CD4-positive, alpha-beta T cell treated with Interleukin-12 subunit alpha and Interleukin-12 subunit beta, for 1 hour (primary cell): ENCODE measurements at regions not wholly inside any gene's neighbourhood (a gene's known extent, or its start where the extent isn't known, plus 50 kb on each side); places are given as distances from the start of the nearest gene placed in this dataset.

Source experiments
- DNase-seq: peaks from one replicate; pipeline ENCODE4 v3.0.0-alpha.2; 2020

DNA sequence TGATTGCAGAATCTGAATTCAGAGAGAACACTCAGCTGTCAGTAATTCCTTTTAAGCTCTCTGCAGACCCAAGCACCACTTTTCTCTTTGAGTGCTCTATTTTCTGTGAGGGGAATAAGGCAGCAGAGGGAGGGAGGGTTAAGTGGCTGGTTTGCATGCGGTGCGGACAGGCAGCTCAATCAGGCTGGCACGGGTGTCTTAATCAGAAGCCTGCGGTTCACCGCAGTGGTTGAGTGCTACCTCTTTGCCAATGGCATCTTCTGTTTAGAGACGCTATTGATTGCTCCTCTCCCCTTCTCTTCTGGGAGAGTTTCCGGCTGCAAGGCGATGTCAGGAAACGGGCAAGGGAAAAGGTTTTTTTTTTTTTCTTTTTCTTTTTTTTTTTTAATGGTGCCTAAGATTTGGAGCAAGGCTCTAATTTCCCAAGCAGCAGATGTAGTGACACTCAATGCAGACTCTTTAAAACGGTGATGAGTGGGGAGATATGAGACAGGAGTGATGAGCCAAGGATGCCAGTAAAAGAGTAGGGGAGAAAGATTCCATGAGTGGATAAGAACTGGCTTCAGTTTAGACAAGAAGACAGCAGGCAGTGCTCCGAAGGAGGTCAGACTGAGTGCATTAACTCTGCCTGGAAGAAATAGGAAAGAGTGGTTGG is 533.7 kb upstream of the SEL1L start:
- no peak for DNase-seq

DNA sequence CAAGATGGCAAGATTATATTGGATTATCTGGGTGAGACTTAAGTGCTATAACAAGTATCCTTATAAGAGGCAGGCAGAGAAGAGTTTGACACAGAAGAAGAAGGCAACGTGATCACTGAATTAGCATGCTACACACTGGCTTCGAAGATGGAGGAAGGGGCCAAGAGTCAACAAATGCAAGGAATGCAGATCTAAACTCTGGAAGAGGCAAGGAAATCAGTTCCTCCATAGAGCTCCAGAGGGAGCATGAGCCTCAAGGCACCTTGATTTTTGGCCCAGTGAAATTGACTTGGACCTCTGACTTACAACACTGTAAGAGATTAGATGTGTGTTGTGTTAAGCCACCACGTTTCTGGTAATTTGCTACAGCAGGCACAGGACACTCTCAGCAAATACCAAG is 536.4 kb upstream of the SEL1L start:
- no peak for DNase-seq

GRCh38 chr14:82070753-82071152 is 537.1 kb upstream of the SEL1L start:
- no peak for DNase-seq

DNA sequence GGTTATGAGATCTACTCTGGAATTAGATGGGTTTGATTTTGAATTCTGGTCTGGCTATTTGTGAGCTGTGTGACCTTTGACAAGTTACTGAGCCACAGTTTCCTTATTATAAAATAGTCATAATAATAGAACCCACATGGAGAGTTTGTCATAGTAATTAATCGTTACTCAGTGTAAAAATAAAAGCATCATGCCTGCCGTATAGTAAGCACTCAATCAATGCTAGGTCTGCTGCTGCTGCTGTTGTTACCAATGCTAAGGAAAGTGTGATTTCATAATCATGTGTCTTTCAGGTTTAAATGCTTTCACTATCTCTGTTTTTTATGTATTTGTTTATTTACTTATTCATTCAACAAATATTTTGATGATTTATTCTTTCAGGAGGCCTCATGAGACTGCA is 539.9 kb upstream of the SEL1L start:
- no peak for DNase-seq

GRCh38 chr14:82075566-82075965 is 541.9 kb upstream of the SEL1L start:
- DNase-seq = no peak

GRCh38 chr14:82079553-82079952 is 545.9 kb upstream of the SEL1L start:
- no peak for DNase-seq

DNA sequence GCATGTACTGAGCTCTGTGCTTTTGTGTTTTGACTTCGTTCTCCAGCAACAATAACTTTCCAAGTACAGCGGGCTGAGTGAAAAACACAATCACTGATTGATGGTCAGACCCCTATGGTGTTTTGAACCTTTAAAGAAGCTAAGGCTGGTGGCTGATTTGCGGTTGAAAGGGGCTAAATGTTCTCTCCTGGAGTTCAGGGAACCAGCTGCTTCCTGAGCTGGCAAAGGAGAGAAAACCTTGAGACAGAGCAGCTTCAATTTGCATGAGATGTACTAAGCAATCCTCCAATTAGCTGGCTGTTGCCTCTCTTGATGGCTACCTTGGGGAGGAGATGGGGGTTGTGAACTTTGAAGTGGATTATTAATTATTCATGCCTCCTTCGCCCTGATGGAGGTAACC is 546.7 kb upstream of the SEL1L start:
- DNase-seq = no peak

GRCh38 chr14:82084813-82085212 is 551.2 kb upstream of the SEL1L start:
- DNase-seq = no peak

- DNase-seq = no peak
Observed at GRCh38 chr14:82091097-82091496, 557.4 kb upstream of the SEL1L start.

DNA sequence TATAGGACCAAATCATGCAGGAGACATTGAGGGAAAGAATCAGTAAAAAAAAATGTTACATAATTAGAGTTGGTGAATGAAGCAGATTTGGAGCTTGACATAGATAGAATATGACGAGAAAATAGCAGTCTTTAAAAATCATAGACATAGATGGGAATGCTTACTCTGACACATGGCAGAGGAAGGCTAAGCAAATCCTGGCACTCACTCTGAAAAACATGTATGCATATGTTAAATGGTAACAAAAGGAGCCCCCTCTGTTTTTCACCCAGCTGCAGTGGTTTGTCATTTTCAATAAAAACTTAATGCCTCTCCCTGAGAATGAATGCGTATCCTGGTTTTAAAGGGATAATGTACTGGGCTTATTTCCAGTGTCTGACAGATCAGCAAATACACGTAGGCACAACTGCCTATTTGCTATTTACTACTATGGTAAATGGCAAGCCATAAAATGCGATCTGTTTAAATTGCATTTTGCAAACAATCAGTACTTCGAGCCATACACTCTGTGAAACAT is 561.2 kb upstream of the SEL1L start:
- no peak for DNase-seq

GRCh38 chr14:82104013-82104412 is 570.4 kb upstream of the SEL1L start:
- DNase-seq = no peak

DNA sequence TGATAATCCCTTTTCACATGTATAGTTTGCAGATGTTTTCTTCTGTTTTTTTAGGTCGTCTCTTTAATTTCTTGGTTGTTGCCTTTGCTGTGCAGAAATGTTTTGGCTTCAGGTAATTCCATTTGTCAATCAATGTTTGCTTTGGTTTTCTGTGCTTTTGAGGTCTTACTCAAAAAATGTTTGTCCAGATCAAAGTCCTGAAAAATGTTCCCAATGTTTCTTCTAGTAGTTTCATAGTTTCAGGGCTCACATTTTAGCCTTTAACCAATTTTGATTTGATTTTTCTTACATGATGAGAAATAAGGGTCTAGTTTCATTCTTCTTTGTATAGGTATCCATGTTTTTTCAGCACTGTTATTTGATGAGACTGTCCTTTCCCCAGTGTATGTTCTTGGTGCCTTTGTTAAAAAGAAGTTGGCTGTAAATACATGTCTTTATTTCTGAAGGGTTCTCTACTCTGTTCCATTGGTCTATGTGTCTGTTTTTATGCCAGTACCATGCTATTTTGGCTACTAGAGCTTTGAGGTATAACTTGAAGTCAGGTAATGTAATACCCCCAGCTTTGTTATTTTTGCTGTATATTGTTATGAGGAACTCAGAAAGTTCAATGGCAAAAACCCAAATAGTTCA is 578.7 kb upstream of the SEL1L start:
- no peak for DNase-seq

DNA sequence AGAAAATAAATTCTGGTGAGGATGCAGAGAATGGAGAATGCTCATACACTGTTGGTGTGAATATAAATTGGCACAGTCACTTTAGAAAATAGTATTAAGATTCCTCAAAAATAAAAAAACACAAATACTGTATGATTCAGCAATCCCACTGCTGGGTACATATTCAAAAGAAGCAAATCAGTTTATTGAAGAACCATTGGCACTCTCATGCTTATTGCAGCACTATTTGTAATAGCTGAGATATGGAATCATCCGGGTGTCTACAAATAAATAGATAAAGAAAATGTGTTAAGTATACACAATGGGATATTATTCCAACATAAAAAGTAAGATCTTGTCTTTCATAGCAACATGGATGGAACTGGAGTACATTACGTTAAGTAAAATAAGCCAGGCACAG is 579.4 kb upstream of the SEL1L start:
- DNase-seq = no peak

GRCh38 chr14:82113710-82114109 is 580.1 kb upstream of the SEL1L start:
- no peak for DNase-seq

GRCh38 chr14:82116721-82117120 is 583.1 kb upstream of the SEL1L start:
- no peak for DNase-seq

DNA sequence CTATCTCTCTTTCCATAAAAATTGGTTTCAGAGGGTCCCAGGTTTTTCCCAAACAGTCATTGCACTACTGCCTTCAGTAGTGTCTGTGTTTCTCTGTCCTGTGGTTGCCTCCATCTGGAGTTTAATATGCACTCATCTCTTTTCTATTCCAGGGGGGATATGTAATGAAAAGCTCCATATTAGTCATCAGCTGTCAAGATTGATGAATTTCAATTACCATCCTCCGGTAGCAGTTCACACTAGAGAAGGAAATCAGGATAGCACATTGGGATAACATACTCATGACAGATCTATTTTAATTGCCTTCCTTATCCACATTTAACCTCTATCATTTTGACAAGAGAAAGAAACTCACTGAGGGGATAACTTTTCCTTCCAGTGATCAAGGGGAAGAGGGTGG is 589.0 kb upstream of the SEL1L start:
- no peak for DNase-seq

GRCh38 chr14:82124511-82124910 is 590.9 kb upstream of the SEL1L start:
- DNase-seq = no peak

GRCh38 chr14:82126006-82126405 is 592.4 kb upstream of the SEL1L start:
- no peak for DNase-seq

- no peak for DNase-seq
Observed at GRCh38 chr14:82134411-82134810, 600.8 kb upstream of the SEL1L start.

DNA sequence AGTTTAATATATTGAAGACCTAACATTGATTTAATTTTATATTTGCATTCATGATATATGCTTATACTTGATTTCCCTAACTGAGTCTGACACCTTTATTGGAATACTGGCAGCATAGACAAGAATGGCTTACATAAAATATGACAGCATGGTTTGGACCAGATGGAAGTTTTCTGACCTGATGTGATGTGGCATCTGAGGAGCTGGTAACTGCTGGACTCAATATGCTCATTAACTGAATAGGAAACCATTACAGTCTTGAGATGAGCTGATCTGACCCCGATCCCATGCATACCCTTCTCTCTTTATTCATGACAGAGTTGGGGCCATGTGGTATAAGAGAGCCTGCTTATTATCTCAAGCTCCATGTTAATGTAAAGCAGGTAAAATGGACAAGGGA is 604.8 kb upstream of the SEL1L start:
- DNase-seq = no peak

DNA sequence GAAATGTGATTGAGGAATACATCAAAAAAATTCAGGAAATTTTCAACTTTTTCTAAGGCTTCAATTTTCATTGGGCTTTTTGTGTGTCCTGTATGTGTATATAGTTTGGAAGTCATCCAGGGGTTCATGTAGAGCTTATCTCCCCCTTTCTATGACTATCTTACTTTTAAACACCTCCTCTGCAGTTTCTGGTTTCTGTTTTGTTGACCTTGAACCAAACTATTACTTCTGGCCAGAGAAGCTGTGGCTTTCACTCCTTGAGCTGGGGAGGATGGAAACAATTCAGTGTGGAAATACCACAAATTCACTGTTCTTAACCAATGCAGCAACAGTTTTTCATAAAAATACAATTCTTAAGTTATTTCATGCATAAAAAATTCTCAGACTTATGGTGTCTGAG is 613.2 kb upstream of the SEL1L start:
- no peak for DNase-seq

DNA sequence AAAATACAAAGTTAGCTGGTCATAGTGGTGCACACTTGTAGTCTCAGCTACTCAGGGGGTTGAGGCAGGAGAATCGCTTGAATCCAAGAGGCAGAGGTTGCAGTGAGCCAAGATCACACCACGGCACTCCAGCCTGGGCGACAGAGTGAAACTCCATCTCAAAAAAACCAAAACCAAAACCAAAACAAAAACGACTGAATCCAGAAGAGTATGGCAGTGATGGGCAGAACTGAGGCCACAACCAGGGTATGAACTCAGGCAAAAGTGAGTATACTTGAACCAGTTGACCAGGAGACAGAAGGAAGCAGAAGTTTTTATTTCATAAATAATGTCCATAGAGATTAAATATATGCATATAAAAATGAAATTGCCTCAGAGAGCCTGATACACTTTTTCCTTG is 620.0 kb upstream of the SEL1L start:
- no peak for DNase-seq

GRCh38 chr14:82159624-82160023 is 626.0 kb upstream of the SEL1L start:
- DNase-seq = no peak

DNA sequence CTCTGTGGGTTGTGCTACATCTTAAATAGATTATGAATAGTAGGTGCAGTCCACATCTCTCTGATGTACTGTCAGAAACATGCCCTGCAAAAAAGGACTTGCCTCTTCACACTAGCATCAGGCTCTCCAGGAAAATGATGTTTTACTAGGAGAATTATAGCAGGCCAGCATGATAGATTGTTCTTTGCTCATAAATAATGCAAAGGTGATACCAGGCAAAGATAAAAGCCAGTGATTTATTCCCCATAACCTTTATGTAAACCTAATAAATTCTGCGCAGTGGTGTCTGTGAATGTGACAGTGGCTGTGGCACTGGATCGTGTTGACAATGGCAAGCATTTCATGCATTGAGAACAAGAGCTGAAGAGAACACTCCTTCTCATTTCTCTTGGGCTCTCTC is 646.5 kb upstream of the SEL1L start:
- no peak for DNase-seq

DNA sequence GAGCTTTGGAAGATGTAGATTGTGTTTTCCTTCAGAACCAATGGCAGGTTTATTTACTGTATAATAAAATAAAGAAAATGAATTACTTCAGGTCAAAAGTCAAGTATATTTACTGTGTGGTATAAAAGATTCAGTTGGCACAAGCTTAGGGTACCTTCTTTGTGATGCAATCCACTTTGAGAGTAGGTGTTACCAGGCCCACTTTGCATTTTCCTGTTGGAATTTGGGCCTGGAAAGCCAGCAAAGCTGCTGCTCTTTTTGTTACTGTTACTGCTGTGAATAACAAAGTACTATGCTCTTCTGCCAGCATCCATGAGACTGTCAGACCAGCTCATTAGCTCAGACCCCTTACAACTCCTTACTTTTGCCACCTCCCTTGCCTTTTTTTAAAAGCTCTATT is 649.0 kb upstream of the SEL1L start:
- no peak for DNase-seq
